GM18861 (cell line): ENCODE measurements at regions not wholly inside any gene's neighbourhood (a gene's known extent, or its start where the extent isn't known, plus 50 kb on each side); places are given as distances from the start of the nearest gene placed in this dataset.
"Not testable (repeated sequence)": the region's sequence is repeated elsewhere in the genome, so short reads cannot be mapped to it uniquely, and the experiment has no call there.

Source experiments
- ATAC-seq: cut with Tn5 transposase; IDR thresholded peaks from one replicate; pipeline ENCODE4 v1.9.1; 2021; ENCODE audit not compliant: unreplicated experiment

GRCh38 chr7:25694211-25694610, 457.8 kb upstream of the NFE2L3 start:
- no peak for ATAC-seq

DNA sequence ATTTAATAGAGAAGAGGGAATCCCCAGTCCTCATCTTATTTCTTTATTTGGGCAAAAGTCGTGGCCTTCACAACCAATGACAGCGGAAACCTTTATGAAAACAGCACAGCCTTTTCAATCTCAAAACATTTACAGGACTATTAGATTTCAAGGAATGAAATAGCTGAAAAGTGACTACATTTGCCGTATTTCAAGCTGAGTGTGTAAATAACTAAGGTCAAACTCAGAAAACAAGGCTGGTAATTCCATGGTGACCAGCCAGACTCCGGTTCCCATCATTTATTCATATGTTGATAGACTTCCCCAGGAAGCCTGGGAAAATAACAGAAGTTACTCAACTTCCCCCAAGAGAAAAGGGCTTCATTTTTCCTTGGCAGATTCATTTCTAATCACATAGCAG, 457.3 kb upstream of the NFE2L3 start:
- ATAC-seq, result no peak

DNA sequence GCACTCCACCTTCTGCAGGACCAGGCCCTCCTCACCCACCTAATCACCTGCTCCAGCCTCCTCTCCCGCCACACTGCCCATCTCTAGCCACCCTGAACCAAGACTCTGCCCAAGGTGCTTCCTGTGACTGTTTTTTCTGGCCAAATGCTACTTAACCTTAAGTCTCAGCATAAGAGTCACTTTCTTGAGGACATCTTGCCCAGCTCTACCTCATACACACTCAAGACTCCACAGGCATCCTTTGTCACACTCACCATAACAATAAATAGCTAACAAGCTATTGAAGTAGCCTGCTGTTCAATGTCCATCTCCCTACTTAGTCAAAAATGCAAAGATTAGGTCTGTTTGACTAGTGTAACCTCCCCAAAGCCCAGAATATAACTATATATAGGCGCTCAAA, 455.4 kb upstream of the NFE2L3 start:
- no peak for ATAC-seq

- no peak for ATAC-seq
Observed at GRCh38 chr7:25698451-25699113, 453.4 kb upstream of the NFE2L3 start.

- not testable (repeated sequence) for ATAC-seq
Observed at GRCh38 chr7:25700141-25700540, 451.9 kb upstream of the NFE2L3 start.

DNA sequence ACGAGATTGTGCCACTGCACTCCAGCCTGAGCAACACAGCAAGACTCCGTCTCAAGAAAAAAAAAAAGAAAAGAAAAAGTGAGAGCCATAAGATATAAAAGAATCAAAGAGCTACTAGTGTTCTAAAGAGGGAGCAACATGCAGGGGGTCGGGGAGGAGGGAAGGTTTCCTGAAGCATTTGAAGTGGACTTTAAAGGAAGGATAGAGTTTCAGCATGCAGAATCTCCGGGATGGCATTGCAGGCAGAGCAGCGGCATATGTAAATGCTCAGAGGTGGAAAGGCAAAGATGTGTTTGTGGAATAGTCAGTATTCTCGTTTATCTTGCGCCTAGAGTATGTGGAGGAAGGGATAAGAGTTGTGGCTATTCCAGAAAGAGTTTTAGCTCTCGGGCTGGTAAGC, 447.6 kb upstream of the NFE2L3 start:
- ATAC-seq, result no peak

- no peak for ATAC-seq
Observed at GRCh38 chr7:25706764-25707163, 445.2 kb upstream of the NFE2L3 start.

DNA sequence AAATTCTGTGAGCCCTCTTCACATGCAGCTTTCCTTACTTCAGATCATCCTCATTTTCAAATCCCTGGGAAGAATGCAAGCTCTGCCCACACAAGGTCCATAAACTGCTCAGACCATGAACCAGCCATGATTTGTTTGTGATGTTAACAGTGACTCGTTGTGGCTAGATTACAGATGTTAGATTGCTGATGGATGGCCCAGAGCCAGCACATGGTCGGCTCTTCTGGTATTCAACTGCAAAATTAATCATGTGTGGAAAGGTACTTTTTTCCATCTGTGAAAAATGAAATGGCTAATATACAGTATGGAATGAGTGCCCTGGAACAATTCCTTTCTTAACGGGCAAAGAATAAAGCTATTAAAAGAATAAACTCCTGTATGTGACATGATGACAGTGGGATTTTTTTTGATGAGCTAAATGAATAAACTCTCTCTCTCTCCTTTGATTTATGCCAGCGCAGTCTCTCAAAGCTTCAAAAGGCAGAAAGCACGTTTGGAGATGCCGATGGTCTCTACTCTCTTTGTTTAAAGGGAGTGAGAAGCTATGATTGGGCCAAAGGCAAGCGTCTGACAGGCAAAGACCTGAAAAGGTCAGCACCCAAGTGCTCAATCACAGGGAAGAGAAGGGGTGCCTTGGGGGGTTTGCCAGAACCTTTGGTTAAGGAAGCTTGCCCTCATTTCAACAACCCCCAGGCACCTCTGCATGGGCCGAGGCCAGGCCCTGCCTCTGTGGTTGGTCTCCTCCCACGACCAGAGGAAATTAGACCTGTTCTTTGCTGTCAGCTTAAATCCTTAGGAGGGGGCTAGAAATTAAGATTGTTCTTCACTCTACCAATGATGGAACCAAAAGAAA, 444.0 kb upstream of the NFE2L3 start:
- ATAC-seq, result no peak

GRCh38 chr7:25710959-25711358, 441.0 kb upstream of the NFE2L3 start:
- ATAC-seq, result no peak

DNA sequence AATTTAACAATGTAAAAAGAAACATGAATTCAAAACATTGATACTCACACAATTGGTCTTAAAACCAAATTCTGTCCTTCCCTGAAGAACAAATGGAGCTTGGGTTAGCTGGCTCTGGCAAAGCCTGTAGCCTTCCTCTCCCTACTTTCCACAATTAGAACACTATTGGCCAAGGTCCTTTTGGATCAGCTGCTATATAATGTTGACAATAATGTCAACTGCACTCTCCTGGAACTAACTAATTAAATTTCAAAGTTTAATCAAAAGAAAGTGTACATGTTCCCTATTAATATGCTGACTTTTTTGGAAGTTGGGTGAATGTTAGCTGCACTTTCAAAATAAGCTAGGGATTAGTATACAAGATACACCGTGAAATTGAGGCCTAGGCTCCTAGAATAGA, 440.1 kb upstream of the NFE2L3 start:
- no peak for ATAC-seq

GRCh38 chr7:25712500-25712899, 439.5 kb upstream of the NFE2L3 start:
- ATAC-seq, result no peak

- ATAC-seq, result no peak
Observed at GRCh38 chr7:25714013-25714412, 438.0 kb upstream of the NFE2L3 start.

- no peak for ATAC-seq
Observed at GRCh38 chr7:25716421-25716820, 435.6 kb upstream of the NFE2L3 start.

- no peak for ATAC-seq
Observed at GRCh38 chr7:25718596-25718995, 433.4 kb upstream of the NFE2L3 start.

DNA sequence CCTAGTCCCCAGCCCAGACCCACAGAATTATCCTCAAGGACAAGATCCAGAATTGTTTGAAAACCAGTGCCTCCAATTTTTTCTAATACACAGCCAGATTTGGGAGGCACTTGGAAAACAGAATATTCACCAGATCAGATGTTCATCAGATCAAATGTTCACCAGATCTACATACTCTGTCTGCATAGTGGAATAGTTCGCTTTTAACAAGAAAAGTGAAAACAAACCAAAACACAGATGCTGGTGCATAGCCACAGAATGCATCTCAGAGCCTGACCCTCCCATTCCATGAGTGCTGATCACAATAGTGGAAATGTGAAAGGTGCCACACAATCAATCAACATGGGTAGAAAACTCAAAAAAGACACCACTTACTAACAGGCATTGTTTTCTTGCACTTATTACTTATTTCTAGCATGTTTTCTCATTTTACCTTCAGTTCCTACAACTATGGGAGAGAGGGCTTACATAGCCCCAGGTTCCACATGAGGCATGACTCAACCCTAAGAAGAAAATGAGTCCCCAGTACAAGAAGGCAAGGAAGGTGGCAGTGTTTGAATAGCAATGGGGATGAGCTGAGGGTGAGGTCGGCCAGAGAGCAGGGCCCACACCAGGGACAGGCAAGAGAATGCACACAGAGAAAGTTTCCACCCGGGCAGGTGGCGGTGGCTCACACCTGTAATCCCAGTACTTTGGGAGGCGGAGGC, 432.7 kb upstream of the NFE2L3 start:
- no peak for ATAC-seq

DNA sequence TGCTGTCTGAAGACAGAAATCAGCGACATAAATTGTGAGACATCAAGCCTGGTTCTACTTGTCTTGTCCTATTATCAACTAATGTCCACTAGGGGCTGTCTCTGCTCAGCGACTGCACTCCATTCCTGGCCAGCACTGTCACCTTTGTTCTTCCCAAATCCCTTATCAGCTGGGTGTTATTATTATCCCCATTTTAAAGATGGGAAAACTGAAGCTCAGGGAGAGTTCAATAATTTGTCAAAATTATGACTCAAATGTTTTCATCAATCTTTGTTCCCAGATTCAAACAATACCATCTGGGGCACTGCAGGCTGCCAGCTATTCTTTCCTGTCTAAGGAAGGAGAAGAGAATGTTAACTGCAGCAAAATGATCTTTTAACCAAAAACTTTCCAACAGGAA, 431.6 kb upstream of the NFE2L3 start:
- no peak for ATAC-seq

GRCh38 chr7:25722856-25723255, 429.1 kb upstream of the NFE2L3 start:
- ATAC-seq, result no peak

GRCh38 chr7:25725451-25725850, 426.5 kb upstream of the NFE2L3 start:
- ATAC-seq, result no peak

DNA sequence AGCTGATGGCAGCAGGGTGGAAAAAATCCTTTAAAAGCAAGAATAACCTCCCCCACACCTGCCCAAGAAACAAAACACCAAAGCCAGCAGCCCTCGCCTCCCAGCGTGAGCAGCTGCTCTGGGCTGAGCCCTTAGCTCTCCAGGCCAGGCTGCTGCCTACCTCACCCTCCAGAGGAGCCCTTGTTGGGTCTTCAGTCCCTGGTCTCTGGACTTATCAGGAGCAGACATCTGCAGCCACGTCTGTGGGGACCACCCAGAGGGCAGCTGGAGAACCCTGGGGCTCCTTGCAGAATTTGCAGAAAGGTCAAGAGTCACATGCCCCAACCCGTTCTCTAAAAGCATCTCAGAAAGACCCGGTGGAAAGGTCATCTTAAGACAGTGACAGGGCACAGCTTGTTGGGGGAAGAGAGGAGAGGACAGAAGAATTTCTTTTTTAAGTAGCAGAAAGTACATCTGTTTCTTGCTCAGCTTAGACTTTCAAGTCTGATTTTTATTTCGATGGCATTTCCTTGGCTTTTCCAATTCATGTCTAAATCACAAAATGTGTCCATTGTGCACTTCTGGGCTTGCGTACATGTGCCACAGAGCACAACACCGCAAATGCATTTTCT, 425.7 kb upstream of the NFE2L3 start:
- no peak for ATAC-seq

- ATAC-seq, result no peak
Observed at GRCh38 chr7:25726781-25727311, 425.2 kb upstream of the NFE2L3 start.

DNA sequence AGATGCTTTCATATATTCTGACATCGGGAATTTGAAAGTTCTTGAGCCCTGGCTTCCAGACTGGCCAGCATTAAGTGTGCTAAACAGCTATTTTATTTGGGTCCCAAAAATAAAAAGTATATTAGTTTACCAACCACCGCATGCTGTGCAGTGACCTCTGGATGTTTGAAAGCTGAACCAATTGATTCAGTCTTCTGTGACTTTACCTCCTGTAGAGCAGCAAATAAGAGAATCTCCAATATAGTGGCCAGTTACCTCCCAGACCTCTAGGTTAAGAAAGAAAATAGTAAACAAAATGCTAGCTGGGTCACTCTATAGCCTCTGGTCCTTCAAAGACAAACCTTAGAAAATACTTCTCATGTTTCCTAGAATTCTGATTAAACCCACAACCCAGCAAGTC, 424.6 kb upstream of the NFE2L3 start:
- no peak for ATAC-seq
